ENCODE measurements at regions not wholly inside any gene's neighbourhood (a gene's known extent, or its start where the extent isn't known, plus 50 kb on each side); places are given as distances from the start of the nearest gene placed in this dataset.
A peak's percentile ranks its signal among the peaks of the same experiment; 100 is the strongest.
"Not testable (repeated sequence)": the region's sequence is repeated elsewhere in the genome, so short reads cannot be mapped to it uniquely, and the experiment has no call there.

DNA sequence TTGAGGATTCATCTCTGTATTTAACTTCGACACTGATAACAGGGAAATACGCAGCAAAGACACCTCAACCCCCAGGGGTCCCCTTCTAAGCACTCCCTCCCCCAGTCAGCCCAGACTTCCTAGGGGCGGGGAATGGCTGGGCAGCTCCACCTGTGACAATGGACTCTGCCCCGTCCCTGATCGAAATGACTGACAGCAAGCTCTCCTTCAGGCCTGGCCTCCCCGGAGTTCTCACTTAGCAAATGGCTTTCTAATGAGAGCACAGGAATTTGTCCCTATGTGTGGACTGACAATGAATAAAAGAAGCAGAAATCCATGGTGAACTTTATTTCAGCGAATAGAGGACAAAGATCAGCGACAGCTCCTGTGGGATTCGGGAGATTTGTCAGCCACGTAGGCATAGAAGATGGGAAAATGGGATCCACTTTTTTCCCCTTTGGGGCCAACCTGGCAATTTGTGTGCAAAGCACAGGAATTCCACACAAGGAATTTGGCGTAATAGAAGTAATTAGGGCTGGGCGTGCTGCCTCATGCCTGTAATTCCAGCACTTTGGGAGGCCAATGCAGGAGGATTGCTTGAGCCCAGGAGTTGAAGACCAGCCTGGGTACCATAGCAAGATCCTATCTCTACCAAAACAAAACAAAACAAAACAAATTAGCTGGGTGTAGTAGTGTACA, 63.8 kb downstream of the TNFAIP2 start:
- DNase-seq (ENCODE audit: low spot score) = peak; percentile 73

DNA sequence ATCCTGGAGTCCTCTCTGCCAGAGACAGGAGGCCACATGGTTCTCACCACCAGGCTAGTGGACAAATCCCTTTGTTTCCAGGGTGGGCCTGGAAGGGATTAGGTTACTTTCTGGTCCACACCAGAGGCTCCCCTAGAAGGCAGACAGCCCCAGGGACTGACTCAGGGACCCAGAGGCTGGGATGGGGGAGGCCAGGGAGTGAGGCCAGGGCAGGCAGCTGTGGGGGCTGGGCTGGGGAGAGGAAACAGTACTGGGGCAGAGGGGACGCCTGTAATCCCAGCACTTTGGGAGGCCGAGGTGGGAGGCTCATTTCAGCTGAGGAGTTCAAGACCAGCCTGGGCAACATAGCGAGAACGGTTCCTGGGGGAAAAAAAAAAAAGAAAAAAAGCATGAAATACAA, 64.7 kb downstream of the TNFAIP2 start:
- DNase-seq (ENCODE audit: low spot score) = no peak

DNA sequence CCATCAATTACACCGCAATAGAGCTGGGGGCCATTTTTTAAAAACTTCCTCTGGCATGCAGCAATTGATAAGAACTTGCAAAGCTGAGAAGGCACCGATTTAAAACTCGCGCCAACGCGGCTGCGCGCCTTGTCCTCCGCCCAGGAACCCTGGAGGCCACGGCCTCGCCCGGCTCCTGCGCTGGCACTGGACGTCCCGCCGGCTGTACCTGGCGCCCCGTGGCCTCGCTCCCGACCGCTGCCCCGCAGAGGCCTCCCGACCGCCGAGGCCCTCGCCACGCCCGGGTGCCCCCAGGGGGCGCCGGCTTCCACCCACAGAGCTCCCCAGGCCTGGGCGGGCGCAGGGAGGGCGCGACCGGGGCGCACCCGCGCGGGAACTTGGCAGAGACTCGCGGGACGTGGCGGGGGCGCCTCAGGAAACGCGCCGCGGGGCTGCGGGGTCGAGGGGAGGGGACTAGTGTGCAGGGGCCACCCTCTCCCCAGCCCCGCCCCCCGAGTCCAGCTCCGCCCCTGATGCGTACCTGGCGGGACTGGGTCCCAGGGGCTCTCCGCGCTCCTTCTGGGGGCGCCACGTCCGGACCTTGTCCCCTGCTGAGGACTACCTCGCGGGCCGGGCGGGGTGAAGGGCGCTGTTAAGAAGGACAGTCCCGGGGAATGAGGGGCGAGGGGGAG, 65.7 kb downstream of the TNFAIP2 start:
- DNase-seq (ENCODE audit: low spot score) = no peak

DNA sequence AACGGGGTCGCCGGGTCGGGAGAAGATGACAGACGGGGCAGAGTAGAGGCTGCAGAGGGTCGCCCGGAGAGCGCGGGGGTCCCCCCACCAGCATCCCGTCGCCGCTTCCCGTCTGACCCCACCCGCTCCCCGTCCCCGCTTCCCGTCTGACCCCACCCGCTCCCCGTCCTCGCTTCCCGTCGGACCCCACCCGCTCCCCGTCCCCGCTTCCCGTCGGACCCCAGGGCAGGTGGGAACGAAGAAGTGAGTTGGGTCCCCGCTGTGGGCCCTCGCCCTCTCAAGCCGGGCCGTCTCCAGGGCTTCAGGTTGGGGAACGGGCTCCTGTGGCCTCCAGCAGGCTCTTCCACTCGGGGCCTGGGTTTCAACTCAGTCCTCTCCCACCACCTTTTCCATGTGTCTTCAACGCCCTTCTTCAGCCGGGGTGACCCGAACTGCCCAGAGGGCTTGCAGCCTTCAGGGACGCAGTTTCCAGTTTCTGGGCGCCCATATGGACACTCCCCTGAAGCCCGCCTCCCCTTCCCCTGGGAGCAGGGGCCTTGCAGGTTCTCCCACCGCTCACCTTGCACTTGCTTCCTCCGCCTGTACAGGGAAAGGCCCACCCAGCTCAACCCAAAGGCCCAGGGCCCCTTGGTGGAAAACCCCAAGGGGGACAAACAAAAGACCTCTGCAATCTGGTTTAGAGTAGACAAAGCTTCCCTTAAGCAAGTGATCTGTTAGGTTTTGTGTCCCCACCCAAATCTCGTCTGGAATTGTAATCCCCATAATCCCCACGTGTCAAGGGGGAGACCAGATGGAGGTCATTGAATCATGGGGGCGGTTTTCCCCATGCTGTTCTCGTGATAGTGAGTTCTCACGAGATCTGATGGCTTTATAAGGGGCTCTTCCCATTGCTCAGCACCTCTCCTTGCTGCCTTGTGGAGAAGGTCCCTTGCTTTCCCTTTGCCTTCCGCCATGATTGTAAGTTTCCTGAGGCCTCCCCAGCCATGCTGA, 66.5 kb downstream of the TNFAIP2 start:
- no peak for DNase-seq (ENCODE audit: low spot score)

DNA sequence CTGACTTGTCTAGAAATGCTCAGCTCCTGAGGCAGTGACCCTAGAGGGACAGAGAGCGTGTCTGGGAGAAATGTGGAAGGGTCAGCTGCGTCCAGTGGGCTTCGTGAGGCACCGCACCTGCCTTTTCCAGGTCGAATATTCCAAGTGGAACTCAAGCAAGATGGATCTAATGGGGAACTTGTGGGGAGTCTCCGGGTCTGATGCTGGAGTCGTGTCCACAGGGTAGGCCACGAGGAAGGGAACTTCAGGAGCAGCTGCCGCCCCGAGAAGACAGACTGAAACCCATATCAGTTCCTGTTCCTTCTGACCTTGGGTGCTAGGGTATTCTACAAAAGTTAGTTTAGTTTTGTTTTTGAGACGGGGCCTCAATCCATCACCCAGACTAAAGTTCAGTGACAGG, 67.5 kb downstream of the TNFAIP2 start:
- no peak for DNase-seq (ENCODE audit: low spot score)

DNA sequence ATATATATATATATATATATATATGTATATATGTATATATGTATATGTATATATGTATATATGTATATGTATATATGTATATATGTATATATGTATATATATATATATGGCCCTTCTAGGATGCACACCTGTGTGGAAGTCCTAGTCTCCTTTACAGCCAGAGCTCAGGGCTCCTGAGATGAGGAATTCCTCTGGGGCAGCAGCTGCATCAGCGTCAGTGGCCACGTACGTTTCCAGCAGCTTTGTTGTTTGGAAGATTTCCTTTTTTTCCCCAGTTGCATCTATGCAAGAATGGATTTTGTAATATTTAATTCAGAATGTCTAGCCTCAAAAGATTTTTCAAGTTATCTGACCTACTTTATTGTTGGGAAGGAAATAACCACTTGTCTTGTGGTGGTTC, 68.6 kb downstream of the TNFAIP2 start:
- no peak for DNase-seq (ENCODE audit: low spot score)

DNA sequence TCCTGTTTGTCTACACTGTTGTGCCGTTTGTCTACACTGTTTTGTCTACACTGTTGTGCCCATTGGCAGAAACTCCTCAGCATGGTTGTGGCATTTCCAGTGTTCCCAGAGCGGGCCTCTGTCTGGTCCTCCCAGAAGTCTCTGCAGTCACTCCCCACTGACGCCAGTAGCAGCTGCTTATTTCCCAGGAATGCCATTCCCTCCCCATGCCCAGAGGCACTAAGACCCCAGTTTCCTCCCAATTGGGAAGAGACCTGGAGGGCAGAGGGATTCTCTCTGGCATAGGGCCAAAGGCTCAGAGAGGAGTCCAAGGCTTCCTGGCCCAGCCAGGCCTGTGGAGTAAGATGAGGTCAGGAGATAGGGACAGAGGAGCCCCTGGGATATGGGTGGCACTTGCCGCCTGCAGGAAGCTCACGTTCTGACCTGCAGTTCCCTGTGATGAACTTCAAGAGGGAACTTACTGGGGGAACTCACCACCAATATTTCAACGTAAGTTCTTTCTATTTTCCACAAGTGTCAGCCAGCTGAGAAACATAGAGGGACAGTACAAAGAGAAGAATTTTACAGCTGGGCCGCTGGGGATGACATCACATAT, 69.1 kb downstream of the TNFAIP2 start:
- no peak for DNase-seq (ENCODE audit: low spot score)

DNA sequence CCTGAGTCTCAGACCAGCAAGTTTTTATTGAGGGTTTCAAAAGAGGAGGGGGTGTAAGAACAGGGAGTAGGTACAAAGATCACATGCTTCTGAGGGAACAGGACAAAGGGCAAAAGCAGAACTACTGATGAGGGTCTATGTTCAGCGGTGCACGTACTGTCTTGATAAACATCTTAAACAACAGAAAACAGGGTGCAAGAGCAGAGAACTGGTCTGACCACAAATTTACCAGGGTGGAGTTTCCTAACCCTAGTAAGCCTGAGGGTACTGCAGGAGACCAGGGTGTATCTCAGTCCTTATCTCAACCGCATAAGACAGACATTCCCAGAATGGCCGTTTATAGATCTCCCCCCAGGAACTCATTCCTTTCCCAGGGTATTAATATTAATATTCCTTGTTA, 69.6 kb downstream of the TNFAIP2 start:
- DNase-seq (ENCODE audit: low spot score) = not testable (repeated sequence)

DNA sequence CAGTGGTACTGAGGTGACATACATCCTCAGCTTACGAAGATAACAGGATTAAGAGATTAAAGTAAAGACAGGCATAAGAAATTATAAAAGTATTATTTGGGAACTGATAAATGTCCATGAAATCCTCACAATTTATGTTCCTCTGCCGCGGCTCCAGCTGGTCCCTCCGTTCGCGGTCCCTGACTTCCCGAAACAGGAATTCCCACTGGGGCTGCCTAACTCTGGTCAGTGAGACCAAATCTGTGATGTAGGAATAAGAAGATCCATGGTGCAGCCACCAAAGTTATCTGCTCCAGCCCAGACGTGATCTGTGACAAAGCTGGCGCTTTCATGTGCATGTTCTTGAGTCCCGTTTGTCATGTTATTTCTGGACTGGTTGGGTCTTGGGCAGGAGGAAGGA, 70.2 kb downstream of the TNFAIP2 start:
- DNase-seq (ENCODE audit: low spot score) = not testable (repeated sequence)

DNA sequence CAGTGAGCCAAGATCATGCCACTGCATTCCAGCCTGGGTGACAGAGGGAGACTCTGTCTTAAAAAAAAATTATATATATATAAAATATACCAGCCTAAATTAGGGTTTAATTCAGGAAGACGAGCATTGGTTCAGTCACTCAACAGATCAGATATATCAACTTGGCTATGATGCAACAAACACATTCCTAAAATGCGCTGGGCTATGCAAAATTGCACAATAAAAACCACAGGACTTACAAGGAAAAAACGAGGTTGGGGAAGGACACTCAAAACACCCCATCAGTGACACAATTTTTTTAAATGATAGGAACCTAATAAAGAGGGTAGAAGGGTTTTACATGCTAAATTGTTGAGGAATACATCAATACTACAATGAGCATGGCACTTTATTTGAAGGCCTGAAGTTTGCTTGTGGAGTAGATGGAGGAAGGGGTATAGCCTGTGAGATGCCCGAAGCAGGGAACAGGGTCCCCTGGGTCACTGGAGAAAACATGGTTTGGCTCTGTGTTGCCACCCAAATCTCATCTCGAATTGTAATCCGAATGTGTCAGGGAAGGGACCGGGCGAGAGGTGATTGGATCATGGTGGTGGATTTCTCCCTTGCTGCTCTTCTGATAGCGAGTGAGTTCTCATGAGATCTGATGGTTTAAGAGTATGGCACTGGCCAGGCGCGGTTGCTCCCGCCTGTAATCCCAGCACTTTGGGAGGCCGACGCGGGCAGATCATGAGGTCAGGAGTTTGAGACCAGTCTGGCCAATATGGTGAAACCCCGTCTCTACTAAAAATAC, 71.2 kb downstream of the TNFAIP2 start:
- DNase-seq (ENCODE audit: low spot score) = no peak

DNA sequence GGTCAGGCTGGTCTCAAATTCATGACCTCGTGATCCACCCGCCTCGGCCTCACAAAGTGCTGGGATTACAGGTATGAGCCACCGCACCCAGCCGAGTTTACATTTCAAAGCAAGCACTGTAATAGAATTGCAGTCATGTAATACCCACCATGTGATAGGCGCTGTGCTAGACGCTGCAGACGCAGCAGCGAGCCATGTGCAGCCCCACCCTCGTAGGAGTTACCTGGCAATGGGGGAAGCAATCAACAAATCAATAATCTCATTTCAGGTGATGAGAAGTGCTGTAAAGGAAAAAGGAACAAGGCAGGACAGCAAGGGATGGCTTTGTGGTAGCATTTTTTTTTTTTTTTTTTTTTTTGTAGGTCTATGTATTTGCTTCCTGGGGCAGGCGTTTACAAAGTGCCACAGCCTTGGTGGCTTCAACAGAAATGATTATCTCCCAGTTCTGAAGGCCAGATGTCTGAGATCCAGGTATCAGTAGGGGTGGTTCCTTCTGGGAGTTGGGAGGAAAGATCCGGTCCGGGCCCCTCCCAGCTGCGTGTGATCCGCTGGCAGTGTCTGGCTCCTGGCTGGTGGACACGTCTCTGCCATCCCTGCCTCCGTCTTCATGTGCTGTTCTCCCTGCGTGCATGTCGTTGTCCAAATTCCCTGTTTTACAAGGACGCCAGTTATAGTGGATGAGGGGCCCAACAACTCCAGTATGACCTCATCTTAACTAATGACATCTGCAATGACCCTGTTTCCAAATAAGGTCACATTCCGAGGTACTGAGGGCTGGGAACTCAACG, 72.8 kb downstream of the TNFAIP2 start:
- DNase-seq (ENCODE audit: low spot score) = no peak

DNA sequence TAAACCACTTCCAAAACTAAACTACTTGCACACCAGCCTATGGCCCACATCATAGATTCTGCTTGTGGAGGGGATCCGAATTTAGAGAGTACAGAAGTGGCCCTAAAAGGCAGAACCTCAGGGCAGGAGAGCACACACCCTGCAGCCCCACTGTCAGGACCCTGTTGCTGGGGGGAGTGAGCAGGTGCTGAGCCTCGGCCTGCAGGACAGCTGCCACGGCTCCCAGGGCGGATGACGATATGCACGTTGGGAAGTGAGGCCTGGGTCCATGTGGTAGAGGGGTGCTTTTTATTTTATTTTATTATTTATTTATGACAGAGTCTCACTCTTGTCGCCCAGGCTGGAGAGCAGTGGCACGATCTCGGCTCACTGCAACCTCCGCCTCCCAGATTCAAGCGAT, 73.5 kb downstream of the TNFAIP2 start:
- no peak for DNase-seq (ENCODE audit: low spot score)

DNA sequence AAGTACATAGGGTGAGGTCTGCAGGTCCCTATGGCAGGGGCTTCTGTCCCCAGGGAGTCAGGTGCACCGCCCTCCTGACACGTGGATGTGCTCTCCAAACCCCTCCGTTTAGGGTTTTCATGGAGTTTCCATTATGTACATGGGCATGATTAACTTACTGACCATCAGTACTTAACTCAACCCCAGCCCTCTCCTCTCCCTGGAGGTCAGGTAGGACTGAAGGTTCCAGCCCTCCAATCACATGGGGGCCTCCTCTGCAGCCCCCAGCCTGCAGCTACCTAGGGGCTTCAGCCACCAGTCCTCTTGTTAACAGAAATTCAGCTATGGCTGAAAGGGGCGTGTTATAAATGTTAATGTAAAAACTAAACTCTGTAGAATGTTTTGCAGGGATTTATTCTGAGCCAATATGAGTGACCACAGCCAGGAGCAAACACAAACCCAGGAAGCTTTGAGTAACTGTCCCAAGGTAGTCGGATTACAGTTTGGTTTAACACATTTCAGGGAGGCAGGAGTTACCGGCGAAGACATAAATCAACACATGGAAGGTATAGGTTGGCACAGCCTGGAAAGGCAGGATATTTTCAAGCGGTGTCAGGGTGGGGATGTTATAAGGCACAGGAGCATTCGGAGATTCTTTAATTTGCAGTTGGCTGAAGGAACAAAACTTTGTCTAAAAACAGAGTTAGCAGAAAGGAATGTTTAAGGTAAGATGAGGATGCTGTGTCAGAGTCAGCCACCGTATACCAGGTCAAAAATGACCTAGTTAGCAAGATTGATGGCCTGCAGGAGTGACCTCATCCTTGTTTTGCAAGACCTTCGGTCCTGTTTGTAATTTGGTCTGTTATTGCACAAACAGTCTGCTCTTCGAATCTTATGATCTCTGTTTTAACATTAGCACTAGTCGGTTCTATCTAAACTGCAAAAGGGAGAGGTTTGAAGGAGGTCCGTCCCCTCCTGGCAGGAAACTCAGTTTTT, 75.2 kb downstream of the TNFAIP2 start:
- peak; percentile 72 for DNase-seq (ENCODE audit: low spot score)

DNA sequence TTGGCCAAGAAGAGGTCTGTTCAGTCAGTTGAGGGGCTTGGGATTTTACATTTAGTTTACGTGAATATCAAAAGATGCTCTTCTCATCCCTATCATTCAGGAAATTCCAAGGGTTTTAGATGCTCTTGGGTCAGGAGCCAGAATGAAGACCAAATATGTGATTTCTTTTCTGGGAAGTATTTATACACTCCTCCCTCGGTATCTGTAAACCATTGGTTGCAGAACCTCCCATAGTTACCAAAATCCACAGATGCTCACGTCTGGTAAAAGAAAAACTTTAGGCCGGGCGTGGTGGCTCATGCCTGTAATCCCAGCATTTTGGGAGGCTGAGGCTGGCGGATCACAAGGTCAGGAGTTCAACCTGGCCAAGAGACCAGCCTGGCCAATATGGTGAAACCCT, 75.9 kb downstream of the TNFAIP2 start:
- DNase-seq (ENCODE audit: low spot score) = no peak

DNA sequence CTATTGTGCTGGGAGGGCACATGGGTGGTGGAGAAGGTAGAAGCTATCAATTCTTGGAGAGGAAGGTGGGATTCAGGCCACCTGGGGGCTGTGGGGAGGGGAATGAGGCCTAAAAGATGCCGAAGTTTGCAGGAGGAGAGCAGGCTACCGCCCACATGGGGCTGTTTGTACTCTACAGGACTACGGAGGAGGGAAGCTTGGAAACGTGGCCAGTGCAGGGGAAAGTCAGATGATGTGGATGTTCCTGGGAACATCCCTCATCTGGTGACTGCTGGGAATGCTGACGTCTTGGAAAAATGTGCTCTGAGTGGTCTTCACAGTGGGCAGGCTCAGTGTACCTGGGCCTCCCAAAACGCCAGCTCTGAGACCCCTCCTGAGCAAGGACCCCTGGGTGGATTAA, 78.5 kb downstream of the TNFAIP2 start:
- DNase-seq (ENCODE audit: low spot score) = no peak

DNA sequence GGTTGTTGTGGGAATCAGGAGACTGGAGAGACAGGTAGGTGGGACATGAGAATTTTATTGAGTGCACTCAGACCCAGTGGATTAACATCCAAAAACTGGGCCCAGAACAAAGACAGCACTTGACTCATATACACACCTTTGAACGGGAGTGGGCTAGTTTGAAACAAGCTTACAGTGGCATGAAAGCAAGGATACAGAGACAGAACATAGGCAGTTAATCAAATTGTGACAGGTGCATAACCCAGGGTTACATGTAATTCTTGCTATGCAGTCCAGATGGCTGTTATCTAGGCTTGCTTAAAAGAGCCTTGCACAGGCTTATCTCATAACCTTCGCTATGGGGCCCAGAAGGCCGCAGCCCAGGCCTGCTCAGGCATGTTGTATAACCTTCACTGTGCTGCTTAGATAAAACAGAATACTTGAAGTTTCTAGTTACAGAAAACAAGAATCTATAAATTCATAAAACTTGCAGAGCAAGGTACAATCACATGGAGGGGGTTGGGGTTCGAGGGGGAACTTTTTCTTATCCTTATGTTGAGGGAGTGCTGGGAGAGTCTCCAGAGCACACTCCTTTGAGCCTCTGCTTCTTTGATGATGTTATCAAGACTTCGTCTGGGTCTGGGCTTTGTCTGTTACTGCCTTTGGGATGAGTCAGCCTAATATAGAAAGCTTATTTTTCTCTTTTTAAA, 81.7 kb downstream of the TNFAIP2 start:
- DNase-seq (ENCODE audit: low spot score) = no peak

DNA sequence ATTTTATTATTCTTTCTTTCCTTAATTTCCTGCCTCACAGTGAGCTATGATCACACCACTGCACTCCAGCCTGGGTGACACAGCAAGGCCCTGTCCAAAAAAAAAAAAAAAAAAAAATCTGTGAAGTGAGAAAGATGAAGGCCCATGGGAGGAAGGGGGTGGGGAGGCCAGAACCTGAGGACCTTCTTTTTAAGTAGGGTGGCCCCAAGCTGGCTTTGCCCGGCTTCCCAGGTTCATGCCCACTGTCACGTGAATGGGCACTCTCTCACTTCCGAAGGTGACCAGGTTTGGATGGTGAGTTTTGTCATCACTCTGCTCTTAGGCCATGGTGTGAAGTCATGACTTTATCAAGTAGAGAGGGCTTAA, 82.3 kb downstream of the TNFAIP2 start:
- no peak for DNase-seq (ENCODE audit: low spot score)

DNA sequence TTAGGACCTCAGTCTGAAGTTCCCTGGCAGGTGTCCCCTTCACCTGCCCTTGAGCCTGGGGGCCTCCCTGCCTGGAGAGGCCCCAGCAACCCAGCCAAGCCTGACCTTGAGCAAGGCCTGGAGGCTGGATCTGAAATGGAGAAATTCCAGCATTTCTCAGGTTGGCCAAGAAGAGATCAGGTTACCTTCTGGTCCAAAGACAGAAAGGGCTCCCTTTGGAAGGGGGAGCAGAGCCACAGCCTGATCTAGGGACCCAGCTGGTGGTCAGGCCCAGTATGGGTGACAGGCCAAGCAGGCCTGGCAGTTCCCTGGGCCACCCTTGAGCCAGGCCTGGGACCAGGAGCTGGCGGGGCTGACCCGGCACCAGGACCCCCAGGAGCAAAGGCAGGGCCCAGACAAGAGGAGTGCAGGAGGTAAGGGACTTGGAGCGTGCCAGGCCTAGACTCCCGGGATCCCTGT, 82.8 kb downstream of the TNFAIP2 start:
- no peak for DNase-seq (ENCODE audit: low spot score)

DNA sequence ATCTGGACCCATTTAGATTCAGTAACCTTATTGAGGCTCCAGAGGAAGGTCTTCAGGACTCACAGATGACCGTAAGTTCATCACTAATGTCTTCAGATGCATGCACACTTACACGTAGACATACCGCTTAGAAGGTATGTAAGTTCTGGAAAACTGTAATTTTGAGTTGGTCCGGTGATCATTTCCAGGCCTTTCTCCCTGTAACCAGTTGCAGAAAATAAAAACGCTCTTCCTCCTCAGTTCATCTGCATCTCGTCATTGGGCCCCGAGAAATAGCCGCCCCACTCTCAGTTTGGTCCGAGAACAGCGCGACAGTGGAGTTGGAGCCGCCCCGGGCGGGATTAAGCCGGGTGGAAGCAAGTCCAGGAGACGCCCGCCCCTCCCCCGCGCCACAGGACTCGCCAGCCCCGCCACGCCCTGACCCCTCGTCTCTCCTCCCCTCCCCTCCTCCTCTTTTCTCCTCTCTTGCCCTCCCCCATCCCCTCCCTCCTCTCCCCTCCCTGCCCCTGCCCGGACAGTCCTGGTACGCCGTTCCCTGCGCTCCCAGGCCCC, 83.7 kb downstream of the TNFAIP2 start:
- DNase-seq (ENCODE audit: low spot score) = peak; percentile 58
